ENCODE measurements at regions not wholly inside any gene's neighbourhood (a gene's known extent, or its start where the extent isn't known, plus 50 kb on each side); places are given as distances from the start of the nearest gene placed in this dataset.

DNA sequence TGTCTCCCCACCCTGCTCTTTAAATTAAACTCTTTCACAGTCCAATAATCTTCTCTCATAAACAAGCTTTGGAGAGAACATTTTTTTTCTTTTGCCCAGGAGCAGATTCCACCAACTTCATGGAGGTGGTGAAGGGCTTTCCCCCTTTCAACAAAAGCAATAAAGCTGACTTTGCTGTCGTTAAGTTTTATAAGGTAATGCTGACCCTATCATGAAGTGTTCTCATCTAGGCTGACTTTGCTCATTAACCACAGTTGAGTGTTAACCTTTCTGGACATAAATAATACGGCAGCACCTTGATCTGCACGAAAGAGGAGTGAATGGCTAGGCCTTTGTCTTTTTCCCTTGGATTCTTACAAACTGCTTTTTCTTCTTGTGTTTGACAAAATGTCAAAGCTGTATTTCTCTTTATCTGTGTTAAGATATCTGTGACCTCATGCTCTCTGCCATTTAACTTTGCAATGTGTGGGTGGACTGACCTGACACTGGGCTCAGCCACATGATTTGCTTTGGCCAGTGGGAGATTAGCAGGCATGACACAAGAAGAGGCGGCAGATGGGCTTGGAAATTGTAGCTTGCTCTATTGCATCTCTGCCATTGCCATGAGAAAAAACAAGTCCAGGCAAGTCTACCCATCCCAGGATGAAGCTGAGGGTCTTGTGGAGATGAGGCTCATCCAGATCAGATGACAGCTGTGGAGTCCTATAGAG is 470.9 kb upstream of the CCDC196 start:
- TF ChIP-seq, protein P1, sequence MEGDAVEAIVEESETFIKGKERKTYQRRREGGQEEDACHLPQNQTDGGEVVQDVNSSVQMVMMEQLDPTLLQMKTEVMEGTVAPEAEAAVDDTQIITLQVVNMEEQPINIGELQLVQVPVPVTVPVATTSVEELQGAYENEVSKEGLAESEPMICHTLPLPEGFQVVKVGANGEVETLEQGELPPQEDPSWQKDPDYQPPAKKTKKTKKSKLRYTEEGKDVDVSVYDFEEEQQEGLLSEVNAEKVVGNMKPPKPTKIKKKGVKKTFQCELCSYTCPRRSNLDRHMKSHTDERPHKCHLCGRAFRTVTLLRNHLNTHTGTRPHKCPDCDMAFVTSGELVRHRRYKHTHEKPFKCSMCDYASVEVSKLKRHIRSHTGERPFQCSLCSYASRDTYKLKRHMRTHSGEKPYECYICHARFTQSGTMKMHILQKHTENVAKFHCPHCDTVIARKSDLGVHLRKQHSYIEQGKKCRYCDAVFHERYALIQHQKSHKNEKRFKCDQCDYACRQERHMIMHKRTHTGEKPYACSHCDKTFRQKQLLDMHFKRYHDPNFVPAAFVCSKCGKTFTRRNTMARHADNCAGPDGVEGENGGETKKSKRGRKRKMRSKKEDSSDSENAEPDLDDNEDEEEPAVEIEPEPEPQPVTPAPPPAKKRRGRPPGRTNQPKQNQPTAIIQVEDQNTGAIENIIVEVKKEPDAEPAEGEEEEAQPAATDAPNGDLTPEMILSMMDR (IDR thresholded peaks at IDR 0.05): no peak
- TF ChIP-seq POLR2A (IDR thresholded peaks at IDR 0.05): no peak
- TF ChIP-seq EP300 (IDR thresholded peaks at IDR 0.05): no peak
